ENCODE measurements at regions not wholly inside any gene's neighbourhood (a gene's known extent, or its start where the extent isn't known, plus 50 kb on each side); places are given as distances from the start of the nearest gene placed in this dataset.

DNA sequence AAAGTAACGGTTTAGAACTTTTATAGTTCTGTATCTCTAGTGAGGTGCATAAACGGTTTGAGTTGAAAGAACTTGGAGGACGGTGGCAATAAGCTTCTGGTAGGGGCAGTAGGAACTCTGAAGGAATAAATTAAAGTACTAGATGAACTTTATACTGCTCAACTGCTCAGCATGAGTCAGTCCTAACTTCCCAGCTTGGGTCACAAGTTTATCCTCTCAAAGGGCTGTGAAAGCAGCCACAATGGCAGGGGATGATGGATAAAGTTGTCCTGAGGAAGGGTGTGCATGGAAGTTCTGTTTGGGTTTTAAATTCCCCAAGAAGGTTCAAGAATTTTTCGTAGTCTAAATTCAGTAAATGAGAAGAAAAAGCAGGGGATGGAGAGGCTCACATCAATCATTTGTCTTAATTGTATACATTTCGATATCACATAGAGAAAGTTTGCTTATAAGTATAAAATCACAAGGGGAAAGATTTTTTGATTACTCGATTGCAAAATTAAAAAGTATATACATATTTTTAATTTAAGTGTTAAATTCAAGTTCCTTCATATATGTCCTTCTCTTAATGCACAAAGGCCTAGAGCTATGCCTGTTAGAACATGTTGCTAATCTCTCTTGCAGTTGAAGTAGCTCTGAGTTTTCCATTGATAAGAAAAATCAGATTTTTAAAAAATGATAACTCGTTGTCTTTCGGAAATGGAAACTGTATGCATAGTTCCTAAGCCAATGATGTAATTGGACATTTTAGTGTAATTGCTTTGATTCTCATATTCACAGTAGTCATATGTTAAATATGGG lies 55.3 kb upstream of the JAG1 start:
- H4K20me1 ChIP-seq (replicated peaks; ENCODE audit: insufficient read depth): no peaks in the 10 kb centered on the region
- Mint-ChIP-seq H3K36me3 (ENCODE audit: low read depth) (no peaks in the 10 kb centered on the region), H3K4me3 (no peak overlapping the region), H3K9me3 (no peaks in the 10 kb centered on the region; the same call in 2 of the 3 replicates), H3K27me3 (ENCODE audit: insufficient read depth, low read depth, poor library complexity) (peaks cover 4% of the 10 kb centered on the region), H3K4me1 (peaks cover 11% of the 10 kb centered on the region), H3K27ac (no peak overlapping the region)
- H3K4me1 ChIP-seq (ENCODE audit: insufficient read depth): no peaks in the 10 kb centered on the region
- no peaks in the 10 kb centered on the region for H3K27me3 ChIP-seq (ENCODE audit: insufficient read depth)
- no peaks in the 10 kb centered on the region for H3K79me2 ChIP-seq (replicated peaks; ENCODE audit: insufficient read depth)
- H3K4me2 ChIP-seq: no peak overlapping the region
- no peak overlapping the region for H3K4me3 ChIP-seq
- DNase-seq (ENCODE audit: low spot score) (no peak), ATAC-seq (no peak)
- TF ChIP-seq ETS1 (IDR thresholded peaks at IDR 0.05): no peak
- TF ChIP-seq CREB1 (CRISPR knock-in tag; IDR thresholded peaks at IDR 0.05; ENCODE audit: low read depth): no peak
- no peak for TF ChIP-seq EZH2 (IDR thresholded peaks at IDR 0.05; ENCODE audit: low read depth, unreplicated experiment)
- TF ChIP-seq ZNF331 (CRISPR knock-in tag; IDR thresholded peaks at IDR 0.05; ENCODE audit: low read depth): no peak
- TF ChIP-seq, protein P1, sequence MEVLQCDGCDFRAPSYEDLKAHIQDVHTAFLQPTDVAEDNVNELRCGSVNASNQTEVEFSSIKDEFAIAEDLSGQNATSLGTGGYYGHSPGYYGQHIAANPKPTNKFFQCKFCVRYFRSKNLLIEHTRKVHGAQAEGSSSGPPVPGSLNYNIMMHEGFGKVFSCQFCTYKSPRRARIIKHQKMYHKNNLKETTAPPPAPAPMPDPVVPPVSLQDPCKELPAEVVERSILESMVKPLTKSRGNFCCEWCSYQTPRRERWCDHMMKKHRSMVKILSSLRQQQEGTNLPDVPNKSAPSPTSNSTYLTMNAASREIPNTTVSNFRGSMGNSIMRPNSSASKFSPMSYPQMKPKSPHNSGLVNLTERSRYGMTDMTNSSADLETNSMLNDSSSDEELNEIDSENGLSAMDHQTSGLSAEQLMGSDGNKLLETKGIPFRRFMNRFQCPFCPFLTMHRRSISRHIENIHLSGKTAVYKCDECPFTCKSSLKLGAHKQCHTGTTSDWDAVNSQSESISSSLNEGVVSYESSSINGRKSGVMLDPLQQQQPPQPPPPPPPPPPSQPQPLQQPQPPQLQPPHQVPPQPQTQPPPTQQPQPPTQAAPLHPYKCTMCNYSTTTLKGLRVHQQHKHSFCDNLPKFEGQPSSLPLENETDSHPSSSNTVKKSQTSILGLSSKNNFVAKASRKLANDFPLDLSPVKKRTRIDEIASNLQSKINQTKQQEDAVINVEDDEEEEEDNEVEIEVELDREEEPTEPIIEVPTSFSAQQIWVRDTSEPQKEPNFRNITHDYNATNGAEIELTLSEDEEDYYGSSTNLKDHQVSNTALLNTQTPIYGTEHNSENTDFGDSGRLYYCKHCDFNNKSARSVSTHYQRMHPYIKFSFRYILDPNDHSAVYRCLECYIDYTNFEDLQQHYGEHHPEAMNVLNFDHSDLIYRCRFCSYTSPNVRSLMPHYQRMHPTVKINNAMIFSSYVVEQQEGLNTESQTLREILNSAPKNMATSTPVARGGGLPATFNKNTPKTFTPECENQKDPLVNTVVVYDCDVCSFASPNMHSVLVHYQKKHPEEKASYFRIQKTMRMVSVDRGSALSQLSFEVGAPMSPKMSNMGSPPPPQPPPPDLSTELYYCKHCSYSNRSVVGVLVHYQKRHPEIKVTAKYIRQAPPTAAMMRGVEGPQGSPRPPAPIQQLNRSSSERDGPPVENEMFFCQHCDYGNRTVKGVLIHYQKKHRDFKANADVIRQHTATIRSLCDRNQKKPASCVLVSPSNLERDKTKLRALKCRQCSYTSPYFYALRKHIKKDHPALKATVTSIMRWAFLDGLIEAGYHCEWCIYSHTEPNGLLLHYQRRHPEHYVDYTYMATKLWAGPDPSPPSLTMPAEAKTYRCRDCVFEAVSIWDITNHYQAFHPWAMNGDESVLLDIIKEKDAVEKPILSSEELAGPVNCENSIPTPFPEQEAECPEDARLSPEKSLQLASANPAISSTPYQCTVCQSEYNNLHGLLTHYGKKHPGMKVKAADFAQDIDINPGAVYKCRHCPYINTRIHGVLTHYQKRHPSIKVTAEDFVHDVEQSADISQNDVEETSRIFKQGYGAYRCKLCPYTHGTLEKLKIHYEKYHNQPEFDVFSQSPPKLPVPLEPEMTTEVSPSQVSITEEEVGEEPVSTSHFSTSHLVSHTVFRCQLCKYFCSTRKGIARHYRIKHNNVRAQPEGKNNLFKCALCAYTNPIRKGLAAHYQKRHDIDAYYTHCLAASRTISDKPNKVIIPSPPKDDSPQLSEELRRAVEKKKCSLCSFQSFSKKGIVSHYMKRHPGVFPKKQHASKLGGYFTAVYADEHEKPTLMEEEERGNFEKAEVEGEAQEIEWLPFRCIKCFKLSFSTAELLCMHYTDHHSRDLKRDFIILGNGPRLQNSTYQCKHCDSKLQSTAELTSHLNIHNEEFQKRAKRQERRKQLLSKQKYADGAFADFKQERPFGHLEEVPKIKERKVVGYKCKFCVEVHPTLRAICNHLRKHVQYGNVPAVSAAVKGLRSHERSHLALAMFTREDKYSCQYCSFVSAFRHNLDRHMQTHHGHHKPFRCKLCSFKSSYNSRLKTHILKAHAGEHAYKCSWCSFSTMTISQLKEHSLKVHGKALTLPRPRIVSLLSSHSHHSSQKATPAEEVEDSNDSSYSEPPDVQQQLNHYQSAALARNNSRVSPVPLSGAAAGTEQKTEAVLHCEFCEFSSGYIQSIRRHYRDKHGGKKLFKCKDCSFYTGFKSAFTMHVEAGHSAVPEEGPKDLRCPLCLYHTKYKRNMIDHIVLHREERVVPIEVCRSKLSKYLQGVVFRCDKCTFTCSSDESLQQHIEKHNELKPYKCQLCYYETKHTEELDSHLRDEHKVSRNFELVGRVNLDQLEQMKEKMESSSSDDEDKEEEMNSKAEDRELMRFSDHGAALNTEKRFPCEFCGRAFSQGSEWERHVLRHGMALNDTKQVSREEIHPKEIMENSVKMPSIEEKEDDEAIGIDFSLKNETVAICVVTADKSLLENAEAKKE (CRISPR knock-in tag; IDR thresholded peaks at IDR 0.05): no peak
- TF ChIP-seq EZH2phosphoT487 (IDR thresholded peaks at IDR 0.05; ENCODE audit: unreplicated experiment): no peak
- no peak for TF ChIP-seq STAT1 (IDR thresholded peaks at IDR 0.05; ENCODE audit: unreplicated experiment)
- H2AFZ ChIP-seq: no peak overlapping the region
- H3K9me2 ChIP-seq (ENCODE audit: insufficient read depth): peaks cover 33% of the 10 kb centered on the region
- no peaks in the 10 kb centered on the region for H3F3A ChIP-seq (replicated peaks; ENCODE audit: low read depth)
- no peak overlapping the region for H3K27ac ChIP-seq (ENCODE audit: low read depth)
- no peaks in the 10 kb centered on the region for H3K36me3 ChIP-seq (ENCODE audit: insufficient read depth)

Measured in GM23338 (cell line).